ENCODE measurements at regions not wholly inside any gene's neighbourhood (a gene's known extent, or its start where the extent isn't known, plus 50 kb on each side); places are given as distances from the start of the nearest gene placed in this dataset.

GRCh38 chr3:45330510-45331295 lies 57.7 kb upstream of the LARS2 start:
- no peak for DNase-seq (ENCODE audit: low spot score in 2 of 2)
- intact Hi-C loops (cut with DNase I; ENCODE audit: low total_unique reads): no loop called here
- H3K4me3 ChIP-seq: no peak overlapping the region
- H3K27me3 ChIP-seq: no peaks in the 10 kb centered on the region
- no peaks in the 10 kb centered on the region for H3K9me3 ChIP-seq
- H3K4me1 ChIP-seq: no peaks in the 10 kb centered on the region
- TF ChIP-seq CTCF (IDR thresholded peaks at IDR 0.05) (no peak), POLR2AphosphoS5 (IDR thresholded peaks at IDR 0.05) (no peak), POLR2A (IDR thresholded peaks at IDR 0.05) (no peak)
- no peaks in the 10 kb centered on the region for H3K36me3 ChIP-seq
- H3K27ac ChIP-seq: no peak overlapping the region

GRCh38 chr3:45332493-45332892 lies 55.9 kb upstream of the LARS2 start:
- Histone ChIP-seq H3K4me3 (no peak overlapping the region), H3K36me3 (no peaks in the 10 kb centered on the region), H3K27me3 (no peaks in the 10 kb centered on the region), H3K27ac (no peak overlapping the region), H3K4me1 (no peaks in the 10 kb centered on the region), H3K9me3 (no peaks in the 10 kb centered on the region)
- intact Hi-C loops (cut with DNase I; ENCODE audit: low total_unique reads): no loop called here
- TF ChIP-seq POLR2AphosphoS5 (IDR thresholded peaks at IDR 0.05) (no peak), CTCF (IDR thresholded peaks at IDR 0.05) (no peak), POLR2A (IDR thresholded peaks at IDR 0.05) (no peak)
- no peak for DNase-seq (ENCODE audit: low spot score in 2 of 2)

GRCh38 chr3:45332901-45333407 lies 55.4 kb upstream of the LARS2 start:
- no peaks in the 10 kb centered on the region for H3K27me3 ChIP-seq
- no peaks in the 10 kb centered on the region for H3K4me1 ChIP-seq
- no peak overlapping the region for H3K27ac ChIP-seq
- TF ChIP-seq POLR2AphosphoS5 (IDR thresholded peaks at IDR 0.05): no peak
- no peak for TF ChIP-seq POLR2A (IDR thresholded peaks at IDR 0.05)
- no peak for TF ChIP-seq CTCF (IDR thresholded peaks at IDR 0.05)
- no peak for DNase-seq (ENCODE audit: low spot score in 2 of 2)
- H3K36me3 ChIP-seq: no peaks in the 10 kb centered on the region
- intact Hi-C loops (cut with DNase I; ENCODE audit: low total_unique reads): no loop called here
- no peaks in the 10 kb centered on the region for H3K9me3 ChIP-seq
- H3K4me3 ChIP-seq: no peak overlapping the region

DNA sequence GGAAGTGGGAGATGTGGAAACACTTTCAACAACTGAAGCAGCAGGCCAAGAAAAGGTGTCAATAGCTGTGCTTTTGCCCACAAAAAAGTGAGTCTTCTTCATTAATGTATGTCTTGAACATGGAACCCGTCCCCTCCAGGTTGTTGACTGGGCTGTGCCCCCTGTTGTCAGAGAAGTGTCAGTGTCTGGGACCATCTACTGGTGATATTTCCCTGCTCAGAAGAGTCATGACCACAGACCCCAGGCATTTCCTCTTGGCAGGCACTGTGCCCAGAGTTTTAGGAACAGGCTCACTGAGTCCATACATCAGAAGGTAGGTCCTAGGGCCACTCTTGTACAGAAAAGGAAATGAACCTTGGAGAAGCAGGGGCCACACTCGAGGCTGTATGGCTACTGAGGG lies 54.8 kb upstream of the LARS2 start:
- intact Hi-C loops (cut with DNase I; ENCODE audit: low total_unique reads): no loop called here
- TF ChIP-seq POLR2A (IDR thresholded peaks at IDR 0.05) (no peak), CTCF (IDR thresholded peaks at IDR 0.05) (no peak), POLR2AphosphoS5 (IDR thresholded peaks at IDR 0.05) (no peak)
- H3K9me3 ChIP-seq: no peaks in the 10 kb centered on the region
- no peaks in the 10 kb centered on the region for H3K27me3 ChIP-seq
- H3K27ac ChIP-seq: no peak overlapping the region
- no peaks in the 10 kb centered on the region for H3K36me3 ChIP-seq
- H3K4me3 ChIP-seq: no peak overlapping the region
- H3K4me1 ChIP-seq: no peaks in the 10 kb centered on the region
- DNase-seq (ENCODE audit: low spot score in 2 of 2): no peak

GRCh38 chr3:45337839-45338470 lies 50.4 kb upstream of the LARS2 start:
- Histone ChIP-seq H3K27ac (no peak overlapping the region), H3K9me3 (no peaks in the 10 kb centered on the region), H3K4me1 (no peaks in the 10 kb centered on the region), H3K4me3 (no peak overlapping the region), H3K27me3 (no peaks in the 10 kb centered on the region), H3K36me3 (no peaks in the 10 kb centered on the region)
- intact Hi-C loops (cut with DNase I; ENCODE audit: low total_unique reads): no loop called here
- TF ChIP-seq POLR2A (IDR thresholded peaks at IDR 0.05): no peak
- no peak for TF ChIP-seq POLR2AphosphoS5 (IDR thresholded peaks at IDR 0.05)
- no peak for DNase-seq (ENCODE audit: low spot score in 2 of 2)

Measured in breast epithelium (tissue), 4 donors.